CMK (cell line): ENCODE measurements at regions not wholly inside any gene's neighbourhood (a gene's known extent, or its start where the extent isn't known, plus 50 kb on each side); places are given as distances from the start of the nearest gene placed in this dataset.

Experiments
- DNase-seq: peaks from one replicate; pipeline ENCODE4 v3.0.0-alpha.2; 2010; ENCODE audit warnings: low read depth

- DNase-seq: no peak
Observed at GRCh38 chr9:86795823-86796553, 151.3 kb downstream of the GAS1 start.

- DNase-seq: no peak
Observed at GRCh38 chr9:86795047-86795442, 152.3 kb downstream of the GAS1 start.

- no peak for DNase-seq
Observed at GRCh38 chr9:86794391-86795046, 152.8 kb downstream of the GAS1 start.

- DNase-seq: no peak
Observed at GRCh38 chr9:86792136-86792535, 155.2 kb downstream of the GAS1 start.

DNA sequence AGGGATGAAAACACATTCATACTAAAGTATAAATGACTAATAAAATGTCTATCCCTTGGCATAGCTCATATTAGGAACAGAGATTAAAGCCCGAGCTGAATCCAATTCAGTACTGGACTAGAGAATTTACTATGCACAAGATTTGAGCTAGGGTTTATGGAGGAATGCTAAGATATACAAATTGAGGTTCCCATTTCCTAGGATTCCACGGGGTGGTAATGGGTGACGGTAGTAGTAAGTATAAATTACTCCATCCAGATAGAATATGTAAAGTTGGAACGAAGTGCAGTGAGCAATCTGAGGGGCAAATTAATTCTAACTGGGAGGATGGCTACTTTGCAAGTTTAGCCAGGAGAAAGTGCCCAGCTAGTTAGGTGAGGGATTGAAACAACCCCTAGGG is 156.5 kb downstream of the GAS1 start:
- DNase-seq: no peak

DNA sequence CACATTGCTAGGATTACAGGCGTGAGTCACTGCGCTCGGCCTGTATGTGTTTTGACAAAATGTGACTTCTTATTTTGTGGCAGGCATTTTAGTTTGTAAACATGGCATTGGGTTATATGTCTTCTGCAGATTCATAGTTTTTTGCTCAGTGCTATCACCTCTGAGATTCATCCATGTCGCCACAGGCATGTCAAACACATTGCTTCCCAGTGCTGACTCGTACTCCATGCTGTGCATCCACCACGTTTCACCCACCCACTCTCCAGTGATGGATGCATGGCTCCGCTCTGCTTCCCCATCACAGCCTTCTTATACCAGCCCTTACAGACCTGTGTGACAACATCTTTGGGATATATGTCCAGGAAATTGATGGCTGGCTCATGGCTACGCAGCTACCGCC is 158.8 kb downstream of the GAS1 start:
- DNase-seq: no peak

DNA sequence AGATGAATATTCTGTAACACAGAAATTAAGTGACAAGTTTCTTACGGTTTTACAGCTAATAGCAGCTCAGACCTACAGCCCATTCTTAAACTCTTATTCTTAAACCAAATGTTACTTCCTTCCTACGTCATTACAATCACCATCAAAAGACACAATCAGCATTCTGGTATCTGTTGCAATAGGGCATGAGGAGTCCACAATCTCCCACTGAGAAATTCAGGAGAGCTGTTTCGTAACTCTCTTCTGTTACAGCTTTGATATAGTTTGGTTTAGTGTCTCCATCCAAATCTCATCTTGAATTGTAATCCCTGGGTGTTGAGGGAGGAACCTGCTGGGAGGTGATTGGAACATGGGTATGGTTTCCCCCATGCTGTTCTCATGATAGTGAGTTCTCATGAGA is 163.4 kb downstream of the GAS1 start:
- no peak for DNase-seq

DNA sequence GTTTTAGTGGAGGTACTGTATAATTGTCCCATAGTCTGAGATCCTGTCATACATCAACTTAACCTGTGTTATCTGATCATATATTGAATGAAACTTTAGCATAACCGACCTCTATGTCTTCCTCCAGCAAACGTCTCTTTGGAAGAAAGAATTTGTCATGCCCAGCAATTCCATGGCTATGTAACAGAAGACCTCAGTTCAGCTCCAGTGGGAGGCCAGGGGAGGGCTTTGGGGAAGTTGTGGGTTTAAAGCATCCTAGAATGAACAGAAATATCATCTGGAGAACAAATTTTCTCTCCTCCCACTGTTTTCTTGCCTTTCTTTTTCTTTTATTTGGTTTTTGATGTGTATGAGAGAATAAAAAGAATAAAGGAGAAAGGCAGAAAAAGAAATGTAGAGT is 164.5 kb downstream of the GAS1 start:
- no peak for DNase-seq

DNA sequence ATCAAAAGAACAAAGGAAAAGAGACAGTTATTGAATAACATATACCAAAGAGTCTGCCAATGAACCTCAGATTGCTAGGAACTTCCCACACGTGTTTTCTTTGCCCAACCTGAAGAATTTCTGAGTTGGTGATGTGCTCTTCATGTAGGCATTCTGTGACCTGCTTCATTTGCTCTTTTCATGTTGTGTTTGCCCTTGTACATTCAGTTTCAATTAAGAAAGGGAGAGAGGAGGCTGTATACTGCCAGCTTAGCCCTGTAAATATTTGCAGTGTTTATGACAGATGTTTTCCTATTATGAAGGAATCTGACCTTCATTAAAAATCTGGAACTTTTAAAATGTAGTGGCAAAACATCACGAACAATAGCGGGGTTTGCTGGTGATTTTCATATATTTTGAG is 168.5 kb downstream of the GAS1 start:
- no peak for DNase-seq

- no peak for DNase-seq
Observed at GRCh38 chr9:86775718-86776117, 171.6 kb downstream of the GAS1 start.

GRCh38 chr9:86774116-86774515 is 173.2 kb downstream of the GAS1 start:
- no peak for DNase-seq

GRCh38 chr9:86773422-86773945 is 173.8 kb downstream of the GAS1 start:
- DNase-seq: no peak

GRCh38 chr9:86772635-86772993 is 174.7 kb downstream of the GAS1 start:
- no peak for DNase-seq

GRCh38 chr9:86771941-86772634 is 175.2 kb downstream of the GAS1 start:
- no peak for DNase-seq

GRCh38 chr9:86771420-86771819 is 175.9 kb downstream of the GAS1 start:
- no peak for DNase-seq

- no peak for DNase-seq
Observed at GRCh38 chr9:86768709-86769108, 178.6 kb downstream of the GAS1 start.

DNA sequence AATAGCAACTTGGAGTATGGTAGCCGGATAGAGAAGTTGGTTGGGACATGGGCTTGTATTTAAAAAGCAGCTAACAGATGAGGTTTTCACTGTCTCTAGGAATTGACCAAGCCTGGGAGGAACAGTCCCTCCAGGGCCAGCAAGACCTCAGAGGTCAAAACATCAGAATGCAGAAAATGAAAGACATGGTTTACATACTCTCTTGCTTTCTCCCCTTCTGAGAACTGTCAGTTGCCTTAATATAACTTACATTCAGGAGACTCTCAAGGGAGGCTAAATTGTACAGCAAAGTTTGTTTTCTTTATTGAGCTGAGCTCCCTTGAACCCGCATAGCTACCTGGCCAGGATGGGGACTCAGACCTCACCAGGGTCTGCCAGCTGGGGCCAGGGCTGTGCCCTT is 179.3 kb downstream of the GAS1 start:
- no peak for DNase-seq

GRCh38 chr9:86767373-86767772 is 179.9 kb downstream of the GAS1 start:
- DNase-seq: no peak

- DNase-seq: no peak
Observed at GRCh38 chr9:86766912-86767311, 180.4 kb downstream of the GAS1 start.

DNA sequence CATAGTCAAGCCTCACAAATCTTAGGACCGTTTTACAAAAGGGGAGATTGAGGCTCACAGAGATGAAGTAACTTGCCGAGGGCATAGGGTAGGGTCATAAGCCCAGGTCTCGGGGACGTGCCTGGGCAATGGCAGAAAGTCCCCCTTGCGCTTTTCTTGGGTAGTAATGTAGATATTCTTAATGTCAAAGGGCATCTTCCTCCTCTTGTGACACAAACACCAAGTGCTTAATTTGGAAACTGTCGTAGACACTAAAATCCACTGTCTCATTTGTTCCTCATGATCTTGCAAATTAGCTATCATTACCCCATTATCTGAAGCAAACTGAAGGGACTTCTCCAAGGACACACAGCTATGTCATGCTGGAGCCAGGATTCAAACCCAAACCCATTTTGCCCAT is 180.8 kb downstream of the GAS1 start:
- no peak for DNase-seq

DNA sequence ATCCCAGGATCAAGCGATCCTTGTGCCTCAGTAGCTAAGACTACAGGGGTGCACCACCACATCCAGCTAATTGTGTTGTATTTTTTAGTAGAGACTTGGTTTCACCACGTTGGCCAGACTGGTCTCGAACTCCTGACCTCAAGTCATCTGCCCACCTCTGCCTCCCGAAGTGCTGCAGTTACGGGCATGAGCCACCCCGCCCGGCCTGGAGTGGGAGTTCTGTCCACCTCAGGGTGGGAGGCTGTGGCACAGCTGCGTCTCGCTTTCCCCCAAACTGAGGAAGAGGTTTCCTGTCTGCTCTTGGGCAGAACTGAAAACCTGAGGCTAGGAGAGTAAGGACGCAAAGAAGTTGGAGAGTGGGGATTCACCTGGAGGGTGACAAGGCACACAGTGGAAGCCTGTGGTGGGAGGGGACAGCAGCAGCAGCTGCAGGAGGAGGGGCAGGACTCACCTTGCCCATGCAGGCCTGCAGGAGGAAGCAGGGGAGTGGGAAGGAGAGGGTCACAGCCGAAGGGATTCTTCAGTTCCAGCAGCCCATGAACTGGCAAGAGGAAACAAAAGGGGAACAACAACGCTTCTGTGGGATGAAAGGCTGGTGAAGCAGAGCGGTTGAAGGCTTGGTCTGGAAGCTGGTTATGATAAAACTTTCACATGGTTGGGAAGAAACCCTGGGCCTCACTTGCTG is 181.4 kb downstream of the GAS1 start:
- DNase-seq: no peak

- DNase-seq: no peak
Observed at GRCh38 chr9:86764671-86765343, 182.5 kb downstream of the GAS1 start.
